Endothelial cell of umbilical vein (primary cell): ENCODE measurements at regions not wholly inside any gene's neighbourhood (a gene's known extent, or its start where the extent isn't known, plus 50 kb on each side); places are given as distances from the start of the nearest gene placed in this dataset.

ENCODE experiments used
- CTCF ChIP-seq, 2 donors: IDR thresholded peaks; 1 replicate in 1 of 2; 2 replicates in 1 of 2; pipeline ENCODE4 v1.5.1; 2011; ENCODE audit warnings: low read length in 2 of 2, mild to moderate bottlenecking in 2 of 2, moderate library complexity in 2 of 2, control low read depth in 1 of 2, inconsistent platforms in 1 of 2, low read depth in 1 of 2; ENCODE audit not compliant: insufficient read depth in 1 of 2; ENCODE audit errors: extremely low read depth in 1 of 2
- EZH2 ChIP-seq: IDR thresholded peaks from 2 replicates; pipeline ENCODE4 v1.6.1; 2012; ENCODE audit warnings: borderline replicate concordance, low read depth, mild to moderate bottlenecking, moderate library complexity, low read length, inconsistent platforms; ENCODE audit not compliant: severe bottlenecking
- FOS ChIP-seq: IDR thresholded peaks from 2 replicates; pipeline ENCODE4 v1.6.1; 2011; ENCODE audit warnings: mild to moderate bottlenecking, low read length, moderate library complexity, borderline replicate concordance; ENCODE audit not compliant: insufficient read depth
- TF ChIP-seq, protein P1 (sequence below): IDR thresholded peaks from 2 replicates; pipeline ENCODE4 v1.6.1; 2011; ENCODE audit not compliant: insufficient read depth, insufficient read length

DNA sequence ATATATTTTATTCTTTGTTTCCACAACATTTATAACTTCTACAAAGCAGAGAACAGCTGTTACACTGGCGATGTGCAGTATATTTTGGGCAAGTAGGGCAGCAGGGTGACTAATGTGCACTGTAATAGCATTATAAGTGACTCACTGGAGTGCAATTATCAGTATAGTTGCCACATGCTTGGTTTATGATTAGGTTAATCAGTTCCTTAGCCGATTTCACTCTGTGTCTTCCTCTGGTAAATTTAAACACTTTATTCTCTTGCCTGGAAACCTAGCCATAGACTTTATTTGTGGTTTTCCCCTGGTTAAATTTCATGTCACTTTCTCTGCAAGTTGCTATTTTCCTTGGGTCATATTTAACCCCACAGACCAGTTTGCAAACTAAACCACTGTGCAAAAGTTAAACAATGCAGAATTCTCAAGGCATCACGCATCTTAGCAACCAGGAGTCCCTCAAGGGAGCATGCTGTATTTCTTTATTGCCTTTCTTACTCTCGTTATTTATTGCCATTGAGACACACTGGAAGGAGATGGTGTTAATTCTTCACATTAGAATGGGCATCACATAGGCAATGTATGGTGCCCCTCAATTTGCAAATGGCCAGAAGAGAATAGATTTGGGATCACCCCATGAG is 690.2 kb upstream of the DPPA4 start:
- no peak for TF ChIP-seq CTCF (IDR thresholded peaks at IDR 0.05; ENCODE audit: extremely low read depth in 1 of 2, insufficient read depth in 1 of 2, low read depth in 1 of 2, low read length in 2 of 2)
- TF ChIP-seq, protein P1, sequence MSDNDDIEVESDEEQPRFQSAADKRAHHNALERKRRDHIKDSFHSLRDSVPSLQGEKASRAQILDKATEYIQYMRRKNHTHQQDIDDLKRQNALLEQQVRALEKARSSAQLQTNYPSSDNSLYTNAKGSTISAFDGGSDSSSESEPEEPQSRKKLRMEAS: no peak
- no peak for TF ChIP-seq FOS
- no peak for TF ChIP-seq EZH2
